ENCODE measurements at regions not wholly inside any gene's neighbourhood (a gene's known extent, or its start where the extent isn't known, plus 50 kb on each side); places are given as distances from the start of the nearest gene placed in this dataset.

- Histone ChIP-seq H3K27me3 (no peaks in the 10 kb centered on the region), H3K36me3 (no peaks in the 10 kb centered on the region), H3K9me3 (no peaks in the 10 kb centered on the region), H3K4me1 (no peaks in the 10 kb centered on the region), H3K4me3 (no peak overlapping the region), H3K27ac (no peak overlapping the region)
- TF ChIP-seq CTCF (IDR thresholded peaks at IDR 0.05) (no peak), POLR2A (IDR thresholded peaks at IDR 0.05) (no peak), POLR2AphosphoS5 (IDR thresholded peaks at IDR 0.05) (no peak), EP300 (IDR thresholded peaks at IDR 0.05; ENCODE audit: low read depth) (no peak)
- DNase-seq: no peak
- intact Hi-C loops (cut with DNase I; ENCODE audit: low total_unique reads) (no loop called here), in situ Hi-C loops (cut with MboI; ENCODE audit: low pct_ligation_motif_present in 1 of 4, low pct_unique_long_range_greater_than_20kb in 1 of 4, low sequenced_read_pairs in 3 of 4) (no loop called here)
- WGBS, 2 donors (ENCODE audit: low coverage in 1 of 2): 88 to 100% methylated on average over 1 of the region's 1 CpG
These were observed 125.2 kb upstream of the TRAM1L1 start for GRCh38 chr4:117210551-117210950.

GRCh38 chr4:117224256-117224655 lies 138.9 kb upstream of the TRAM1L1 start:
- intact Hi-C loops (cut with DNase I; ENCODE audit: low total_unique reads) (no loop called here), in situ Hi-C loops (cut with MboI; ENCODE audit: low pct_ligation_motif_present in 1 of 4, low pct_unique_long_range_greater_than_20kb in 1 of 4, low sequenced_read_pairs in 3 of 4) (no loop called here)
- Histone ChIP-seq H3K4me1 (no peaks in the 10 kb centered on the region), H3K36me3 (no peaks in the 10 kb centered on the region), H3K27me3 (no peaks in the 10 kb centered on the region), H3K9me3 (no peaks in the 10 kb centered on the region), H3K4me3 (no peak overlapping the region), H3K27ac (no peak overlapping the region)
- WGBS, 2 donors (ENCODE audit: low coverage in 1 of 2): 67 to 76% methylated on average over 5 of the region's 5 CpGs
- no peak for DNase-seq
- no peak for TF ChIP-seq POLR2A (IDR thresholded peaks at IDR 0.05)
- no peak for TF ChIP-seq POLR2AphosphoS5 (IDR thresholded peaks at IDR 0.05)
- no peak for TF ChIP-seq CTCF (IDR thresholded peaks at IDR 0.05)
- no peak for TF ChIP-seq EP300 (IDR thresholded peaks at IDR 0.05; ENCODE audit: low read depth)

- no peak for DNase-seq
- no peaks in the 10 kb centered on the region for H3K4me1 ChIP-seq
- H3K4me3 ChIP-seq: no peak overlapping the region
- intact Hi-C loops (cut with DNase I; ENCODE audit: low total_unique reads): no loop called here
- no peaks in the 10 kb centered on the region for H3K9me3 ChIP-seq
- TF ChIP-seq POLR2A (IDR thresholded peaks at IDR 0.05): no peak
- no peak for TF ChIP-seq CTCF (IDR thresholded peaks at IDR 0.05)
- TF ChIP-seq EP300 (IDR thresholded peaks at IDR 0.05; ENCODE audit: low read depth): no peak
- no peak for TF ChIP-seq POLR2AphosphoS5 (IDR thresholded peaks at IDR 0.05)
- 29 to 55% methylated on average over 3 of the region's 3 CpGs for WGBS, 2 donors (ENCODE audit: low coverage in 1 of 2)
- H3K27me3 ChIP-seq: no peaks in the 10 kb centered on the region
- H3K27ac ChIP-seq: no peak overlapping the region
- in situ Hi-C loops (cut with MboI; ENCODE audit: low pct_ligation_motif_present in 1 of 4, low pct_unique_long_range_greater_than_20kb in 1 of 4, low sequenced_read_pairs in 3 of 4): no loop called here
- no peaks in the 10 kb centered on the region for H3K36me3 ChIP-seq
These were observed 140.1 kb upstream of the TRAM1L1 start for GRCh38 chr4:117225471-117225870.

GRCh38 chr4:117227925-117228324 lies 142.5 kb upstream of the TRAM1L1 start:
- H3K4me3 ChIP-seq: no peak overlapping the region
- TF ChIP-seq POLR2AphosphoS5 (IDR thresholded peaks at IDR 0.05): no peak
- TF ChIP-seq POLR2A (IDR thresholded peaks at IDR 0.05): no peak
- TF ChIP-seq EP300 (IDR thresholded peaks at IDR 0.05; ENCODE audit: low read depth): no peak
- no peak for TF ChIP-seq CTCF (IDR thresholded peaks at IDR 0.05)
- intact Hi-C loops (cut with DNase I; ENCODE audit: low total_unique reads): no loop called here
- no peaks in the 10 kb centered on the region for H3K4me1 ChIP-seq
- H3K9me3 ChIP-seq: no peaks in the 10 kb centered on the region
- WGBS, 2 donors (ENCODE audit: low coverage in 1 of 2): 48 to 67% methylated on average over 1 of the region's 1 CpG
- H3K27ac ChIP-seq: no peak overlapping the region
- in situ Hi-C loops (cut with MboI; ENCODE audit: low pct_ligation_motif_present in 1 of 4, low pct_unique_long_range_greater_than_20kb in 1 of 4, low sequenced_read_pairs in 3 of 4): no loop called here
- no peak for DNase-seq
- no peaks in the 10 kb centered on the region for H3K36me3 ChIP-seq
- H3K27me3 ChIP-seq: no peaks in the 10 kb centered on the region

Measured in transverse colon (tissue), 4 donors.